Endodermal cell (in vitro differentiated cells): ENCODE measurements at regions not wholly inside any gene's neighbourhood (a gene's known extent, or its start where the extent isn't known, plus 50 kb on each side); places are given as distances from the start of the nearest gene placed in this dataset.

Source experiments
- DNase-seq: peaks from one replicate; pipeline ENCODE4 v3.0.0-alpha.2; 2017
- H3K27ac ChIP-seq: 2 replicates; pipeline ENCODE4 v1.5.1; 2013; ENCODE audit warnings: mild to moderate bottlenecking, low read depth, low read length, moderate library complexity
- H3K27me3 ChIP-seq: 2 replicates; pipeline ENCODE4 v1.6.1; 2013; ENCODE audit warnings: mild to moderate bottlenecking, low read length, moderate library complexity; ENCODE audit not compliant: insufficient read depth, control insufficient read depth, poor library complexity, severe bottlenecking
- H3K36me3 ChIP-seq: 2 replicates; pipeline ENCODE4 v1.7.0; 2013; ENCODE audit warnings: mild to moderate bottlenecking, low read length, moderate library complexity; ENCODE audit not compliant: control insufficient read depth, insufficient read depth
- H3K4me1 ChIP-seq: one replicate; pipeline ENCODE4 v1.7.0; 2013; ENCODE audit warnings: low read length; ENCODE audit not compliant: control insufficient read depth, insufficient read depth
- H3K4me3 ChIP-seq: 2 replicates; pipeline ENCODE4 v1.5.1; 2013; ENCODE audit warnings: mild to moderate bottlenecking, low read length, moderate library complexity
- H3K9ac ChIP-seq: 2 replicates; pipeline ENCODE4 v1.6.1; 2013; ENCODE audit warnings: mild to moderate bottlenecking, low read length, moderate library complexity; ENCODE audit not compliant: poor library complexity, severe bottlenecking; ENCODE audit errors: extremely low read depth
- H3K9me3 ChIP-seq: 2 replicates; pipeline ENCODE4 v1.6.1; 2013; ENCODE audit warnings: mild to moderate bottlenecking, low read length, moderate library complexity; ENCODE audit not compliant: control insufficient read depth
- H3K27ac Mint-ChIP-seq: 2 replicates; pipeline ENCODE4 v1.8.0; 2020; ENCODE audit warnings: mixed read lengths
- H3K27me3 Mint-ChIP-seq: 2 replicates; pipeline ENCODE4 v1.8.0; 2021; ENCODE audit warnings: mild to moderate bottlenecking, mixed read lengths; ENCODE audit not compliant: insufficient read depth
- H3K36me3 Mint-ChIP-seq: 2 replicates; pipeline ENCODE4 v1.8.0; 2020; ENCODE audit warnings: low read depth, mixed read lengths
- H3K4me1 Mint-ChIP-seq: 2 replicates; pipeline ENCODE4 v1.8.0; 2020; ENCODE audit warnings: mixed read lengths
- H3K4me3 Mint-ChIP-seq: 2 replicates; pipeline ENCODE4 v1.8.0; 2020; ENCODE audit warnings: mild to moderate bottlenecking, moderate library complexity, mixed read lengths
- H3K9me3 Mint-ChIP-seq: 2 replicates; pipeline ENCODE4 v1.8.0; 2020; ENCODE audit warnings: mild to moderate bottlenecking, mixed read lengths
- WGBS, 2 experiments: methylation state at CpG; one replicate each; pipeline versions ENCODE4 v1.1.5 to v1.1.7; 2013; ENCODE audit warnings: missing lambda C conversion rate in 2 of 2, mixed read lengths in 1 of 2; ENCODE audit not compliant: insufficient coverage in 1 of 2, insufficient read length in 1 of 2; 5-methylcytosine and 5-hydroxymethylcytosine counted together
- TF ChIP-seq, protein P1 (sequence below): fragments of 200-600 bp; sonication (generic); conservative IDR thresholded peaks from 2 replicates; pipeline ENCODE4 v1.5.0; 2021; ENCODE audit warnings: antibody characterized with exemption, mild to moderate bottlenecking

DNA sequence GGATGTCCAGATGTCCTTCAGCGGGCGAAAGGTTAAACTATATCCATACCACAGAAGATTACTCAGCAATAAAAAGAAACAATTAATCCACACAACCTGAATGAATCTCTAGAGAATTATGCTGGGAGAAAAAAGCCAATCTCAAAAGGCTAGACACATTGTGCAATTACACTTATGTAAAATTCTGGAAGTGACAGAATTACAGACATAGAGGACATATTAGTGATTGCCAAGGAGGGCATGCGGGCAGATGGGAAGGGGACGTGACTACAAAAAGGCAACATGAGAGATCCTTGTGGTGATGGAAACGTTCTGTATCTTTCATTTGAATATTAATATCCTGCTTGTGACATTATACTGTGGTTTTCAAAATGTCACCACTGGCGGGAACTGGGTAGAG lies 103.5 kb upstream of the BMAL1 start:
- Mint-ChIP-seq H3K27me3 (peaks cover 3% of the 10 kb centered on the region), H3K9me3 (no peaks in the 10 kb centered on the region), H3K27ac (no peak overlapping the region), H3K36me3 (no peaks in the 10 kb centered on the region), H3K4me1 (no peaks in the 10 kb centered on the region), H3K4me3 (no peak overlapping the region)
- Histone ChIP-seq H3K27ac (no peak overlapping the region), H3K4me1 (no peaks in the 10 kb centered on the region), H3K36me3 (no peaks in the 10 kb centered on the region), H3K4me3 (no peak overlapping the region), H3K27me3 (no peaks in the 10 kb centered on the region), H3K9me3 (no peaks in the 10 kb centered on the region), H3K9ac (no peak overlapping the region)
- no peak for DNase-seq
- TF ChIP-seq, protein P1, sequence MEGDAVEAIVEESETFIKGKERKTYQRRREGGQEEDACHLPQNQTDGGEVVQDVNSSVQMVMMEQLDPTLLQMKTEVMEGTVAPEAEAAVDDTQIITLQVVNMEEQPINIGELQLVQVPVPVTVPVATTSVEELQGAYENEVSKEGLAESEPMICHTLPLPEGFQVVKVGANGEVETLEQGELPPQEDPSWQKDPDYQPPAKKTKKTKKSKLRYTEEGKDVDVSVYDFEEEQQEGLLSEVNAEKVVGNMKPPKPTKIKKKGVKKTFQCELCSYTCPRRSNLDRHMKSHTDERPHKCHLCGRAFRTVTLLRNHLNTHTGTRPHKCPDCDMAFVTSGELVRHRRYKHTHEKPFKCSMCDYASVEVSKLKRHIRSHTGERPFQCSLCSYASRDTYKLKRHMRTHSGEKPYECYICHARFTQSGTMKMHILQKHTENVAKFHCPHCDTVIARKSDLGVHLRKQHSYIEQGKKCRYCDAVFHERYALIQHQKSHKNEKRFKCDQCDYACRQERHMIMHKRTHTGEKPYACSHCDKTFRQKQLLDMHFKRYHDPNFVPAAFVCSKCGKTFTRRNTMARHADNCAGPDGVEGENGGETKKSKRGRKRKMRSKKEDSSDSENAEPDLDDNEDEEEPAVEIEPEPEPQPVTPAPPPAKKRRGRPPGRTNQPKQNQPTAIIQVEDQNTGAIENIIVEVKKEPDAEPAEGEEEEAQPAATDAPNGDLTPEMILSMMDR: no peak
- 94 to 100% methylated on average over 2 to 6 of the region's 6 CpGs for WGBS, 2 experiments

DNA sequence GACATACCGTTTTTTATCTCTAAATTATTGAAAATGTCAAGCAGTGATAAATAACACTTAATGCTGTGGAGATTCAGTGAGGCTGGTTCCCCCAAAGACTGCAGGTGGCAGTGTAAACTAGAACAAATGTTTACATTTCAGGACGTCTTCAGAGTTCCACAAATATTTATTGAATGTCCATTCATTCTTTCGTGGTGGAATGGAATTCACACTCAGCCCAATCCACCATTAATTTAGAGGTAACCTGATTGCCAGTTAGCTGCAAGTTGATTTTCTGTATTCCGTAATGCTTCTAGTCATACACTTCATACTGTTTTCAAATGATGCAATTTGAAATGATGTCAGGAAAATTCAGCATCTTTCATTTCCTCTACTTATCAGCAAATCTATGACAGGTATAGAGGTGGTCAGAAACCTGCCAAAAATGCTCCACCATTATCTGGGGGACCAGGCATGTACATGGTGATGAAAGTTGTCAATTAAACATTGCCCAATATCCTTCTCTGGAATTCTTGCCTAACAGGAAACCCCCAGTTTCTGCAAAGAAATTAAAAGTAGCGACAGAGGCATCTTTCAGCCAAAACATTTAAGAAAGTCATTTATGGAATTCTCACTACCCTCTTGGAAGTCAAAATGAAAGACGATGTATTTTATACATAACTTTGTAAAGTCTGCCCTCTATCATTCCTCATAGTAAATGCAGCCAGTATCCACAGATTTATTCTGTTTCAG lies 94.3 kb upstream of the BMAL1 start:
- peaks cover 2% of the 10 kb centered on the region for H3K27me3 Mint-ChIP-seq
- Histone ChIP-seq H3K27me3 (no peaks in the 10 kb centered on the region), H3K4me1 (no peaks in the 10 kb centered on the region), H3K36me3 (no peaks in the 10 kb centered on the region), H3K27ac (no peak overlapping the region), H3K9ac (no peak overlapping the region), H3K9me3 (peaks cover 19% of the 10 kb centered on the region), H3K4me3 (peak overlapping the region; percentile 32)
- DNase-seq: no peak
- H3K27ac Mint-ChIP-seq: no peak overlapping the region
- TF ChIP-seq, protein P1: peak; percentile 60
- H3K36me3 Mint-ChIP-seq: no peaks in the 10 kb centered on the region
- no peak overlapping the region for H3K4me3 Mint-ChIP-seq
- H3K4me1 Mint-ChIP-seq: peaks cover 6% of the 10 kb centered on the region
- peaks cover 18% of the 10 kb centered on the region for H3K9me3 Mint-ChIP-seq
- 39 to 44% methylated on average over 3 to 5 of the region's 6 CpGs for WGBS, 2 experiments

DNA sequence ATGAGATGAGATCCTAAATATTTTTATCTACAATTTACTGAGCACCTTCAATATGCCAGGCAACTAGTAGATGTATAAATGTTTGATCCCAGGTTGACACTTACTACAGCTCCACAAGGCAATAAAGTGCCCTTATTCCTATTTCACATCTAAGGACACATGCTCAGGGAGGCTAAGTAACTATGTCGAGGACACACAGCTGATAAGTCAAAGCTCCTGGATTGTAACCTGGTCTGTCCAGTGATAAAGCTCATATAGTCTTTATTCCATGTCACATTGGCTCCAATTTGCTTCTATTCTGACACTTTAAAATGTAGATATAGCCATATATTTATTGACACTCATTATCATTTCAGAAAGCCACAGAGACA lies 93.8 kb upstream of the BMAL1 start:
- H3K4me1 Mint-ChIP-seq: peaks cover 6% of the 10 kb centered on the region
- Histone ChIP-seq H3K27me3 (no peaks in the 10 kb centered on the region), H3K9ac (no peak overlapping the region), H3K36me3 (no peaks in the 10 kb centered on the region), H3K4me1 (no peaks in the 10 kb centered on the region), H3K9me3 (peaks cover 24% of the 10 kb centered on the region), H3K4me3 (no peak overlapping the region), H3K27ac (no peak overlapping the region)
- TF ChIP-seq, protein P1: no peak
- no peak overlapping the region for H3K4me3 Mint-ChIP-seq
- H3K9me3 Mint-ChIP-seq: peaks cover 23% of the 10 kb centered on the region
- no peak for DNase-seq
- H3K36me3 Mint-ChIP-seq: no peaks in the 10 kb centered on the region
- no peak overlapping the region for H3K27ac Mint-ChIP-seq
- peaks cover 2% of the 10 kb centered on the region for H3K27me3 Mint-ChIP-seq
- 85 to 100% methylated on average over 1 of the region's 1 CpG for WGBS, 2 experiments
